ENCODE measurements at regions not wholly inside any gene's neighbourhood (a gene's known extent, or its start where the extent isn't known, plus 50 kb on each side); places are given as distances from the start of the nearest gene placed in this dataset.

DNA sequence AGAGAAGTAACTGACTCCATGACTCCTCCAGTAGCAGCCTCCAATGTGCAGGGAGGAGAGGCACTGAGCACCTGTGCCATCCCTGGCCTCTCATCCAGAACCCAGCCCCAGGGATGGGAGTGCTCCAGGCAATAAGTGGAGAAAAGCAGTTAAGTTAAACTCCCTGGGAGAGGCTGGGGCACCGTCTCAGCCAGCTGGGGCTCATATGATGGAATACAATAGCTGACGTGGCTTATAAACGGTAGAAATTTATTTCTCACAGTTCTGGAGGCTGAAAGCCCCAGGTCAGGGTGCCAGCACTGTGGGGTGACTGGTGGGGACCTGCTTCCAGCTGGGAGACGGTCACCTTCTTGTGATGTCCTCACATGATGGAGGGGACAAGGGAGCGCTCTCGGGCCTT lies 94.7 kb downstream of the RAMP3 start (continued):
- TF ChIP-seq NANOG (IDR thresholded peaks at IDR 0.05; ENCODE audit: borderline replicate concordance), result no peak
- no peak for TF ChIP-seq ZNF114 (CRISPR knock-in tag; IDR thresholded peaks at IDR 0.05)
- TF ChIP-seq, protein P1, sequence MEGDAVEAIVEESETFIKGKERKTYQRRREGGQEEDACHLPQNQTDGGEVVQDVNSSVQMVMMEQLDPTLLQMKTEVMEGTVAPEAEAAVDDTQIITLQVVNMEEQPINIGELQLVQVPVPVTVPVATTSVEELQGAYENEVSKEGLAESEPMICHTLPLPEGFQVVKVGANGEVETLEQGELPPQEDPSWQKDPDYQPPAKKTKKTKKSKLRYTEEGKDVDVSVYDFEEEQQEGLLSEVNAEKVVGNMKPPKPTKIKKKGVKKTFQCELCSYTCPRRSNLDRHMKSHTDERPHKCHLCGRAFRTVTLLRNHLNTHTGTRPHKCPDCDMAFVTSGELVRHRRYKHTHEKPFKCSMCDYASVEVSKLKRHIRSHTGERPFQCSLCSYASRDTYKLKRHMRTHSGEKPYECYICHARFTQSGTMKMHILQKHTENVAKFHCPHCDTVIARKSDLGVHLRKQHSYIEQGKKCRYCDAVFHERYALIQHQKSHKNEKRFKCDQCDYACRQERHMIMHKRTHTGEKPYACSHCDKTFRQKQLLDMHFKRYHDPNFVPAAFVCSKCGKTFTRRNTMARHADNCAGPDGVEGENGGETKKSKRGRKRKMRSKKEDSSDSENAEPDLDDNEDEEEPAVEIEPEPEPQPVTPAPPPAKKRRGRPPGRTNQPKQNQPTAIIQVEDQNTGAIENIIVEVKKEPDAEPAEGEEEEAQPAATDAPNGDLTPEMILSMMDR (conservative IDR thresholded peaks at IDR 0.05; ENCODE audit: low read depth in 2 of 2), result no peak
- no peak for TF ChIP-seq EZH2 (IDR thresholded peaks at IDR 0.05; ENCODE audit: low read depth, unreplicated experiment)
- TF ChIP-seq EZH2phosphoT487 (IDR thresholded peaks at IDR 0.05; ENCODE audit: unreplicated experiment), result no peak

DNA sequence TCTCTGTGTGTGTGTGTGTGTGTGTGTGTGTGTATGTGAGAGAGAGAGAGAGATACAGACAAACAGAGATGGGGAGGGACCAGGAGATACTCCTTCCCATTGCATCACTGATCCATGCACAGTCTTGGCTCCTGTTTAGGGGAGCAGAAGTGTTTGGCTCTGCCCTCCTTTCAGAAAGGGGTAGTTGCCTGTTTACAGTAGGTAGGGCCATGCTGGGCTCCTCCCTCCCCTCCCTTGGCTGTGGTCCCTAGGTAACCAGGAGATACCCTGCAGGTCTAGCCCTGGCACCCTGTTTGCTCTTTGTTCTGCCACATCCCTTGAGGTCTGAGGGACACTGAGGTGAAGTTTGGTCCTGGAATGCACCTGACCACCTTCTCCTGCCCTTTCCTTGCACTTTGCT lies 95.3 kb downstream of the RAMP3 start:
- no peak for ATAC-seq
- TF ChIP-seq, protein P2, sequence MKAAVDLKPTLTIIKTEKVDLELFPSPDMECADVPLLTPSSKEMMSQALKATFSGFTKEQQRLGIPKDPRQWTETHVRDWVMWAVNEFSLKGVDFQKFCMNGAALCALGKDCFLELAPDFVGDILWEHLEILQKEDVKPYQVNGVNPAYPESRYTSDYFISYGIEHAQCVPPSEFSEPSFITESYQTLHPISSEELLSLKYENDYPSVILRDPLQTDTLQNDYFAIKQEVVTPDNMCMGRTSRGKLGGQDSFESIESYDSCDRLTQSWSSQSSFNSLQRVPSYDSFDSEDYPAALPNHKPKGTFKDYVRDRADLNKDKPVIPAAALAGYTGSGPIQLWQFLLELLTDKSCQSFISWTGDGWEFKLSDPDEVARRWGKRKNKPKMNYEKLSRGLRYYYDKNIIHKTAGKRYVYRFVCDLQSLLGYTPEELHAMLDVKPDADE (IDR thresholded peaks at IDR 0.05), result no peak
- TF ChIP-seq POLR2AphosphoS5 (IDR thresholded peaks at IDR 0.05; ENCODE audit: low read depth) (no peak), STAT1 (IDR thresholded peaks at IDR 0.05; ENCODE audit: unreplicated experiment) (no peak), ZNF114 (CRISPR knock-in tag; IDR thresholded peaks at IDR 0.05) (no peak), EZH2phosphoT487 (IDR thresholded peaks at IDR 0.05; ENCODE audit: unreplicated experiment) (no peak), NANOG (IDR thresholded peaks at IDR 0.05; ENCODE audit: borderline replicate concordance) (no peak), JUNB (IDR thresholded peaks at IDR 0.05; ENCODE audit: unreplicated experiment) (no peak), ZNF331 (CRISPR knock-in tag; IDR thresholded peaks at IDR 0.05; ENCODE audit: low read depth) (no peak)
- TF ChIP-seq, protein P3, sequence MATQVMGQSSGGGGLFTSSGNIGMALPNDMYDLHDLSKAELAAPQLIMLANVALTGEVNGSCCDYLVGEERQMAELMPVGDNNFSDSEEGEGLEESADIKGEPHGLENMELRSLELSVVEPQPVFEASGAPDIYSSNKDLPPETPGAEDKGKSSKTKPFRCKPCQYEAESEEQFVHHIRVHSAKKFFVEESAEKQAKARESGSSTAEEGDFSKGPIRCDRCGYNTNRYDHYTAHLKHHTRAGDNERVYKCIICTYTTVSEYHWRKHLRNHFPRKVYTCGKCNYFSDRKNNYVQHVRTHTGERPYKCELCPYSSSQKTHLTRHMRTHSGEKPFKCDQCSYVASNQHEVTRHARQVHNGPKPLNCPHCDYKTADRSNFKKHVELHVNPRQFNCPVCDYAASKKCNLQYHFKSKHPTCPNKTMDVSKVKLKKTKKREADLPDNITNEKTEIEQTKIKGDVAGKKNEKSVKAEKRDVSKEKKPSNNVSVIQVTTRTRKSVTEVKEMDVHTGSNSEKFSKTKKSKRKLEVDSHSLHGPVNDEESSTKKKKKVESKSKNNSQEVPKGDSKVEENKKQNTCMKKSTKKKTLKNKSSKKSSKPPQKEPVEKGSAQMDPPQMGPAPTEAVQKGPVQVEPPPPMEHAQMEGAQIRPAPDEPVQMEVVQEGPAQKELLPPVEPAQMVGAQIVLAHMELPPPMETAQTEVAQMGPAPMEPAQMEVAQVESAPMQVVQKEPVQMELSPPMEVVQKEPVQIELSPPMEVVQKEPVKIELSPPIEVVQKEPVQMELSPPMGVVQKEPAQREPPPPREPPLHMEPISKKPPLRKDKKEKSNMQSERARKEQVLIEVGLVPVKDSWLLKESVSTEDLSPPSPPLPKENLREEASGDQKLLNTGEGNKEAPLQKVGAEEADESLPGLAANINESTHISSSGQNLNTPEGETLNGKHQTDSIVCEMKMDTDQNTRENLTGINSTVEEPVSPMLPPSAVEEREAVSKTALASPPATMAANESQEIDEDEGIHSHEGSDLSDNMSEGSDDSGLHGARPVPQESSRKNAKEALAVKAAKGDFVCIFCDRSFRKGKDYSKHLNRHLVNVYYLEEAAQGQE (IDR thresholded peaks at IDR 0.05; ENCODE audit: unreplicated experiment), result no peak
- TF ChIP-seq, protein P1 (conservative IDR thresholded peaks at IDR 0.05; ENCODE audit: low read depth in 2 of 2), result no peak

More for the DNA sequence above, 95.3 kb downstream of the RAMP3 start:
- H3K79me2 ChIP-seq (replicated peaks; ENCODE audit: insufficient read depth), result no peaks in the 10 kb centered on the region
- H3K4me3 ChIP-seq, result no peak overlapping the region
- no peaks in the 10 kb centered on the region for H3K36me3 Mint-ChIP-seq (ENCODE audit: low read depth)
- no peak overlapping the region for H2AFZ ChIP-seq
- no peaks in the 10 kb centered on the region for H3F3A ChIP-seq (replicated peaks; ENCODE audit: low read depth)
- H3K36me3 ChIP-seq (ENCODE audit: insufficient read depth), result no peaks in the 10 kb centered on the region
- H3K27ac Mint-ChIP-seq, result no peak overlapping the region
- H3K27ac ChIP-seq (ENCODE audit: low read depth), result no peak overlapping the region
- H4K20me1 ChIP-seq (replicated peaks; ENCODE audit: insufficient read depth), result no peaks in the 10 kb centered on the region
- DNase-seq (ENCODE audit: low spot score), result no peak
- H3K9me2 ChIP-seq (ENCODE audit: insufficient read depth), result 0 out of 2 replicates have a peak, but pooled peaks cover 4% of the 10 kb centered on the region
- no peaks in the 10 kb centered on the region for H3K4me1 Mint-ChIP-seq
- H3K9me3 Mint-ChIP-seq, result no peaks in the 10 kb centered on the region
- H3K27me3 Mint-ChIP-seq (ENCODE audit: insufficient read depth, low read depth, poor library complexity), result peaks cover 1% of the 10 kb centered on the region
- no peak overlapping the region for H3K4me2 ChIP-seq
- no peaks in the 10 kb centered on the region for H3K4me1 ChIP-seq (ENCODE audit: insufficient read depth)
- no peak overlapping the region for H3K4me3 Mint-ChIP-seq
- H3K27me3 ChIP-seq (ENCODE audit: insufficient read depth), result no peaks in the 10 kb centered on the region

Measured in GM23338 (cell line).